H1 (cell line): ENCODE measurements at regions not wholly inside any gene's neighbourhood (a gene's known extent, or its start where the extent isn't known, plus 50 kb on each side); places are given as distances from the start of the nearest gene placed in this dataset.

Source experiments
- CTCF ChIA-PET: fragments of 300-600 bp; sonication (Branson Sonifier 250); formaldehyde crosslinking; loops from one replicate; lab custom pipeline; 2021; ENCODE audit not compliant: partially characterized antibody; lab: Charles Lee
- POLR2A ChIA-PET: fragments of 300-600 bp; sonication (Branson Sonifier 250); formaldehyde crosslinking; loops from one replicate; lab custom pipeline; 2021; ENCODE audit warnings: inconsistent platforms; ENCODE audit not compliant: partially characterized antibody; lab: Charles Lee
- DNase-seq, 2 experiments: peaks; one replicate each; pipeline versions ENCODE4 v3.0.0 to v3.0.0-alpha.2; 2010 to 2022; ENCODE audit warnings: low spot score in 2 of 2, low read depth in 1 of 2, mixed read lengths in 1 of 2
- FAIRE-seq: peaks from 2 replicates; lab custom pipeline; 2011; peaks lifted over from hg19 to GRCh38; lab: Jason Lieb, UNC
- H2AFZ ChIP-seq: 2 replicates; pipeline ENCODE4 v1.8.1; 2012; ENCODE audit warnings: low read length, inconsistent platforms
- H2AK5ac ChIP-seq: 2 replicates; pipeline ENCODE4 v1.6.1; 2013; ENCODE audit warnings: low read depth, low read length
- H2BK120ac ChIP-seq: replicated peaks from 2 replicates; pipeline ENCODE3; 2013; ENCODE audit warnings: low read depth, low read length, inconsistent platforms
- H2BK12ac ChIP-seq: 2 replicates; pipeline ENCODE4 v1.6.1; 2013; ENCODE audit warnings: low read depth, low read length
- H2BK15ac ChIP-seq: 2 replicates; pipeline ENCODE4 v1.6.1; 2013; ENCODE audit warnings: low read length
- H2BK20ac ChIP-seq: 2 replicates; pipeline ENCODE4 v1.6.1; 2013; ENCODE audit warnings: low read length
- H2BK5ac ChIP-seq: 2 replicates; pipeline ENCODE4 v1.6.1; 2013; ENCODE audit warnings: low read depth, low read length
- H3K14ac ChIP-seq: 2 replicates; pipeline ENCODE4 v1.6.1; 2013; ENCODE audit warnings: inconsistent platforms; ENCODE audit not compliant: insufficient read length
- H3K18ac ChIP-seq: 2 replicates; pipeline ENCODE4 v1.6.1; 2013; ENCODE audit warnings: low read length; ENCODE audit errors: extremely low read depth
- H3K23ac ChIP-seq: 2 replicates; pipeline ENCODE4 v1.6.1; 2013; ENCODE audit warnings: inconsistent platforms; ENCODE audit not compliant: insufficient read length
- H3K23me2 ChIP-seq: 2 replicates; pipeline ENCODE4 v1.6.1; 2013; ENCODE audit warnings: low read depth, low read length
- H3K27ac ChIP-seq: 2 replicates; pipeline ENCODE4 v1.6.1; 2011; ENCODE audit warnings: low read depth, low read length, inconsistent platforms
- H3K27me3 ChIP-seq, 4 experiments: replicated peaks in 1 of 4; 1 replicate in 1 of 4; 2 replicates in 3 of 4; pipeline versions ENCODE4 v1.6.1 to v1.8.1; 2011 to 2013; ENCODE audit warnings: low read length in 3 of 4, mild to moderate bottlenecking in 3 of 4, inconsistent platforms in 2 of 4, mixed read lengths in 2 of 4, moderate library complexity in 1 of 4; ENCODE audit not compliant: control insufficient read depth in 3 of 4, insufficient read depth in 3 of 4; ENCODE audit errors: extremely low read depth in 1 of 4
- H3K36me3 ChIP-seq, 4 experiments: 2 replicates each; pipeline versions ENCODE4 v1.6.1 to v1.8.1; 2011 to 2013; ENCODE audit warnings: mild to moderate bottlenecking in 4 of 4, low read length in 3 of 4, moderate library complexity in 2 of 4, control low read depth in 1 of 4, inconsistent platforms in 1 of 4; ENCODE audit not compliant: insufficient read depth in 4 of 4, control insufficient read depth in 2 of 4
- H3K4ac ChIP-seq: replicated peaks from 2 replicates; pipeline ENCODE3; 2013; ENCODE audit warnings: low read length, low read depth, mixed read lengths, inconsistent platforms; ENCODE audit not compliant: insufficient read length
- H3K4me1 ChIP-seq, 4 experiments: replicated peaks in 1 of 4; 1 replicate in 1 of 4; 2 replicates in 3 of 4; pipeline versions ENCODE4 v1.6.1 to v1.8.1; 2011 to 2013; ENCODE audit warnings: low read length in 3 of 4, inconsistent platforms in 2 of 4, mixed read lengths in 1 of 4; ENCODE audit not compliant: insufficient read depth in 4 of 4, control insufficient read depth in 3 of 4
- H3K4me2 ChIP-seq, 2 experiments: 2 replicates each; pipeline versions ENCODE4 v1.6.1 to v1.8.1; 2011 to 2013; ENCODE audit warnings: low read depth in 2 of 2, low read length in 2 of 2, control low read depth in 1 of 2, inconsistent platforms in 1 of 2, mild to moderate bottlenecking in 1 of 2; ENCODE audit not compliant: insufficient read depth in 1 of 2
- H3K4me3 ChIP-seq, 4 experiments: fragments of 200-600, 300-600 bp in 1 of 4; sonication (generic), shearing (Covaris generic), sonication (Bioruptor Twin) in 1 of 4; 2 replicates each; pipeline versions ENCODE4 v1.5.1 to v1.8.1; 2011 to 2016; ENCODE audit warnings: low read length in 4 of 4, low read depth in 3 of 4, control low read depth in 2 of 4, inconsistent platforms in 2 of 4, mild to moderate bottlenecking in 2 of 4, mixed read lengths in 1 of 4, moderate library complexity in 1 of 4; ENCODE audit not compliant: insufficient read depth in 2 of 4; ENCODE audit errors: extremely low read depth in 1 of 4
- H3K56ac ChIP-seq: replicated peaks from 2 replicates; pipeline ENCODE3; 2013; ENCODE audit warnings: low read depth, mild to moderate bottlenecking, mixed read lengths, low read length, inconsistent platforms; ENCODE audit not compliant: insufficient read length
- H3K79me1 ChIP-seq: 2 replicates; pipeline ENCODE4 v1.6.1; 2013; ENCODE audit warnings: low read depth, low read length, control low read depth
- H3K79me2 ChIP-seq, 2 experiments: 2 replicates each; pipeline versions ENCODE4 v1.6.1 to v1.8.1; 2012 to 2013; ENCODE audit warnings: low read length in 2 of 2, mild to moderate bottlenecking in 2 of 2, inconsistent platforms in 1 of 2; ENCODE audit not compliant: insufficient read depth in 2 of 2, control insufficient read depth in 1 of 2
- H3K9ac ChIP-seq, 4 experiments: replicated peaks in 1 of 4; 1 replicate in 1 of 4; 2 replicates in 3 of 4; pipeline versions ENCODE4 v1.6.1 to v1.8.1; 2011 to 2013; ENCODE audit warnings: low read depth in 3 of 4, low read length in 3 of 4, control low read depth in 2 of 4, mild to moderate bottlenecking in 2 of 4, moderate library complexity in 2 of 4, inconsistent platforms in 1 of 4; ENCODE audit errors: extremely low read depth in 1 of 4
- H3K9me3 ChIP-seq, 2 experiments: 2 replicates each; pipeline versions ENCODE4 v1.6.1 to v1.8.1; 2012 to 2013; ENCODE audit warnings: mild to moderate bottlenecking in 2 of 2, moderate library complexity in 2 of 2, control low read depth in 1 of 2, inconsistent platforms in 1 of 2, low read depth in 1 of 2, low read length in 1 of 2, mixed read lengths in 1 of 2; ENCODE audit not compliant: insufficient read depth in 2 of 2
- H4K20me1 ChIP-seq, 2 experiments: replicated peaks in 1 of 2; 2 replicates each; pipeline versions ENCODE3 to v1.8.1; 2011 to 2013; ENCODE audit warnings: inconsistent platforms in 2 of 2, low read length in 2 of 2, mild to moderate bottlenecking in 1 of 2; ENCODE audit not compliant: insufficient read depth in 2 of 2, control insufficient read depth in 1 of 2
- H4K5ac ChIP-seq: 2 replicates; pipeline ENCODE4 v1.6.1; 2013; ENCODE audit warnings: low read length, low read depth, mixed read lengths, inconsistent platforms; ENCODE audit not compliant: insufficient read length
- H4K8ac ChIP-seq: 2 replicates; pipeline ENCODE4 v1.8.0; 2013; ENCODE audit warnings: mild to moderate bottlenecking, moderate library complexity, low read length, inconsistent platforms; ENCODE audit not compliant: insufficient read depth; ENCODE audit errors: extremely low read depth
- H4K91ac ChIP-seq: replicated peaks from 2 replicates; pipeline ENCODE3; 2013; ENCODE audit warnings: low read length, mixed read lengths, inconsistent platforms; ENCODE audit not compliant: insufficient read length
- HDAC6 ChIP-seq: IDR thresholded peaks from one replicate; pipeline ENCODE4 v1.7.1; 2012; ENCODE audit warnings: low read depth, mild to moderate bottlenecking, inconsistent platforms, low read length, moderate library complexity
- JUN ChIP-seq: IDR thresholded peaks from 2 replicates; pipeline ENCODE4 v1.6.1; 2011; ENCODE audit warnings: low read depth, mild to moderate bottlenecking, improper control_type of control experiment, low read length
- SIRT6 ChIP-seq: IDR thresholded peaks from one replicate; pipeline ENCODE4 v1.7.1; 2012; ENCODE audit warnings: low read length, inconsistent platforms
- WGBS, 2 experiments: shearing (Covaris generic) in 1 of 2; methylation state at CpG; one replicate each; pipeline versions ENCODE4 v1.1.6 to v1.1.7; 2013 to 2015; ENCODE audit warnings: low lambda C conversion rate in 2 of 2, mixed read lengths in 2 of 2, inconsistent platforms in 1 of 2, low coverage in 1 of 2, missing lambda C conversion rate in 1 of 2; ENCODE audit not compliant: insufficient replicate concordance in 2 of 2, insufficient coverage in 1 of 2, insufficient read length in 1 of 2; ENCODE audit errors: extremely low coverage in 1 of 2, missing lambda C conversion rate in 1 of 2; 5-methylcytosine and 5-hydroxymethylcytosine counted together

DNA sequence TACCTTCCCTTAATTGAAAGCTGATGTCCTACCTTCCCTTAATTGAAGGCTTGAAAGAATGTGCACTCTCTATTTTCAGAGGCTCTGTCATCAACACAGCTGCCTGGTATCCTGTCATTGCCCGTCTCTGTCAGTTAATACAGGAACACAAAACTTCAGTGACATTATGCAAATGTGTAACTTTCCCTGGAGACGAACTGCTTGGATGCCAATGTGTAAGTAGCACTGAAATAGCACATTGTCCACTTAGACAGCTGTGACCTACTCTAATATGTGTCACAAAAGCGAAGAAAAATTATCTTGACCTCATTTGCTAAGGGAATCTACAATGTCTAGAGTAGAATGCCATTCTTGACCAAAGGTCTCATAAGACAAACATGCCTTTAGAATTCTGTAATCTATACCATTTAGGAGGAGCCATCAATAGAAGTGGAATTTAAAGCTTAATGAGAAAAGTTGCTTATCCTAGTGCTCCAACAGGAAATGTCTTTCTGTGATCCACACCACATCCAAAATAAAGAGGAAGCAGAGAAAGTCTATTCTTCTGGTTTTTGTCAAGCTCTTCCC lies 138.1 kb downstream of the BARD1 start:
- ChIA-PET CTCF (no interaction called here), POLR2A (interaction anchor here (0.6 kb wide), 1 partner anchor 644 kb away, joined by 3 read pairs; no protein-coding TSS in a partner anchor)
- Histone ChIP-seq H4K5ac (no peak overlapping the region), H2AK5ac (no peak overlapping the region), H3K18ac (no peak overlapping the region), H4K20me1 (no peaks in the 10 kb centered on the region), H4K8ac (no peak overlapping the region), H3K4me3 (no peak overlapping the region), H2BK5ac (no peak overlapping the region), H3K4ac (no peak overlapping the region), H3K9ac (no peak overlapping the region), H3K14ac (no peak overlapping the region), H2BK15ac (no peak overlapping the region), H3K23me2 (no peaks in the 10 kb centered on the region), H3K4me1 (no peaks in the 10 kb centered on the region), H3K79me1 (no peaks in the 10 kb centered on the region), H2BK20ac (no peak overlapping the region), H3K36me3 (no peaks in the 10 kb centered on the region), H3K23ac (no peak overlapping the region), H4K91ac (no peak overlapping the region), H3K27me3 (no peaks in the 10 kb centered on the region), H3K4me2 (no peak overlapping the region), H3K79me2 (no peaks in the 10 kb centered on the region), H2AFZ (no peak overlapping the region), H3K56ac (no peak overlapping the region), H3K9me3 (no peaks in the 10 kb centered on the region), H2BK12ac (no peak overlapping the region), H2BK120ac (no peak overlapping the region), H3K27ac (no peak overlapping the region)
- WGBS, 2 experiments: 88% methylated on average over 3 of the region's 3 CpGs; no CpG with 5 or more reads in 1 of the 2 experiments
- FAIRE-seq (no peak), DNase-seq (no peak)
- TF ChIP-seq SIRT6: no peak
- no peak for TF ChIP-seq HDAC6
- no peak for TF ChIP-seq JUN
